IPS-15b (cell line): ENCODE measurements at regions not wholly inside any gene's neighbourhood (a gene's known extent, or its start where the extent isn't known, plus 50 kb on each side); places are given as distances from the start of the nearest gene placed in this dataset.

ENCODE experiments used
- H3K27me3 ChIP-seq: one replicate; pipeline ENCODE4 v1.6.1; 2013; ENCODE audit warnings: low read length; ENCODE audit not compliant: control insufficient read depth, insufficient read depth
- H3K36me3 ChIP-seq: one replicate; pipeline ENCODE4 v1.6.1; 2013; ENCODE audit warnings: low read length; ENCODE audit not compliant: control insufficient read depth, insufficient read depth
- H3K4me1 ChIP-seq: one replicate; pipeline ENCODE4 v1.6.1; 2013; ENCODE audit warnings: mild to moderate bottlenecking, low read length; ENCODE audit not compliant: control insufficient read depth, insufficient read depth
- H3K4me3 ChIP-seq: one replicate; pipeline ENCODE4 v1.5.1; 2013; ENCODE audit warnings: low read depth, low read length
- H3K9ac ChIP-seq: one replicate; pipeline ENCODE4 v1.6.1; 2013; ENCODE audit warnings: low read depth, mild to moderate bottlenecking, low read length
- H3K9me3 ChIP-seq: one replicate; pipeline ENCODE4 v1.6.1; 2013; ENCODE audit warnings: mild to moderate bottlenecking, low read length; ENCODE audit not compliant: control insufficient read depth, insufficient read depth

GRCh38 chr12:115693970-115694369, 583.5 kb downstream of the MED13L start:
- Histone ChIP-seq H3K27me3 (no peaks in the 10 kb centered on the region), H3K36me3 (no peaks in the 10 kb centered on the region)

GRCh38 chr12:115691123-115691522, 586.4 kb downstream of the MED13L start:
- no peaks in the 10 kb centered on the region for H3K27me3 ChIP-seq
- no peaks in the 10 kb centered on the region for H3K9me3 ChIP-seq
- no peak overlapping the region for H3K4me3 ChIP-seq
- H3K4me1 ChIP-seq = no peaks in the 10 kb centered on the region
- H3K36me3 ChIP-seq = no peaks in the 10 kb centered on the region
- H3K9ac ChIP-seq = no peak overlapping the region

More at GRCh38 chr12:115693970-115694369, 583.5 kb downstream of the MED13L start:
- Histone ChIP-seq H3K4me3 (no peak overlapping the region), H3K9ac (no peak overlapping the region), H3K9me3 (no peaks in the 10 kb centered on the region), H3K4me1 (no peaks in the 10 kb centered on the region)

GRCh38 chr12:115687094-115687493, 590.4 kb downstream of the MED13L start:
- H3K36me3 ChIP-seq = no peaks in the 10 kb centered on the region
- no peaks in the 10 kb centered on the region for H3K9me3 ChIP-seq
- H3K4me1 ChIP-seq = no peaks in the 10 kb centered on the region
- H3K4me3 ChIP-seq = no peak overlapping the region
- H3K9ac ChIP-seq = no peak overlapping the region
- no peaks in the 10 kb centered on the region for H3K27me3 ChIP-seq

- H3K27me3 ChIP-seq = no peaks in the 10 kb centered on the region
- H3K4me3 ChIP-seq = no peak overlapping the region
- no peaks in the 10 kb centered on the region for H3K36me3 ChIP-seq
- no peaks in the 10 kb centered on the region for H3K4me1 ChIP-seq
- H3K9ac ChIP-seq = no peak overlapping the region
- no peaks in the 10 kb centered on the region for H3K9me3 ChIP-seq
Measured at GRCh38 chr12:115683240-115683780, 594.2 kb downstream of the MED13L start.

GRCh38 chr12:115680967-115681366, 596.5 kb downstream of the MED13L start:
- Histone ChIP-seq H3K9ac (no peak overlapping the region), H3K9me3 (no peaks in the 10 kb centered on the region), H3K4me1 (no peaks in the 10 kb centered on the region), H3K27me3 (no peaks in the 10 kb centered on the region), H3K4me3 (no peak overlapping the region), H3K36me3 (no peaks in the 10 kb centered on the region)

GRCh38 chr12:115672506-115673080, 604.9 kb downstream of the MED13L start:
- no peaks in the 10 kb centered on the region for H3K4me1 ChIP-seq
- no peaks in the 10 kb centered on the region for H3K27me3 ChIP-seq
- no peak overlapping the region for H3K9ac ChIP-seq
- no peaks in the 10 kb centered on the region for H3K9me3 ChIP-seq
- H3K36me3 ChIP-seq = no peaks in the 10 kb centered on the region
- H3K4me3 ChIP-seq = no peak overlapping the region

- H3K9me3 ChIP-seq = no peaks in the 10 kb centered on the region
- H3K9ac ChIP-seq = no peak overlapping the region
- no peak overlapping the region for H3K4me3 ChIP-seq
- H3K27me3 ChIP-seq = no peaks in the 10 kb centered on the region
- no peaks in the 10 kb centered on the region for H3K36me3 ChIP-seq
- no peaks in the 10 kb centered on the region for H3K4me1 ChIP-seq
Measured at GRCh38 chr12:115672086-115672485, 605.4 kb downstream of the MED13L start.

GRCh38 chr12:115670869-115671268, 606.6 kb downstream of the MED13L start:
- H3K27me3 ChIP-seq = no peaks in the 10 kb centered on the region
- no peaks in the 10 kb centered on the region for H3K9me3 ChIP-seq

GRCh38 chr12:115667116-115667515, 610.4 kb downstream of the MED13L start:
- H3K27me3 ChIP-seq = no peaks in the 10 kb centered on the region
- no peaks in the 10 kb centered on the region for H3K36me3 ChIP-seq
- H3K9me3 ChIP-seq = no peaks in the 10 kb centered on the region
- H3K4me1 ChIP-seq = no peaks in the 10 kb centered on the region
- H3K4me3 ChIP-seq = no peak overlapping the region
- no peak overlapping the region for H3K9ac ChIP-seq

More at GRCh38 chr12:115670869-115671268, 606.6 kb downstream of the MED13L start:
- H3K9ac ChIP-seq = no peak overlapping the region
- H3K36me3 ChIP-seq = no peaks in the 10 kb centered on the region
- no peaks in the 10 kb centered on the region for H3K4me1 ChIP-seq
- no peak overlapping the region for H3K4me3 ChIP-seq

- H3K27me3 ChIP-seq = no peaks in the 10 kb centered on the region
- H3K4me1 ChIP-seq = no peaks in the 10 kb centered on the region
- no peaks in the 10 kb centered on the region for H3K36me3 ChIP-seq
- H3K4me3 ChIP-seq = no peak overlapping the region
- no peaks in the 10 kb centered on the region for H3K9me3 ChIP-seq
- H3K9ac ChIP-seq = no peak overlapping the region
Measured at GRCh38 chr12:115666168-115666567, 611.3 kb downstream of the MED13L start.

- Histone ChIP-seq H3K9me3 (no peaks in the 10 kb centered on the region), H3K27me3 (no peaks in the 10 kb centered on the region), H3K4me3 (no peak overlapping the region), H3K36me3 (no peaks in the 10 kb centered on the region), H3K9ac (no peak overlapping the region), H3K4me1 (no peaks in the 10 kb centered on the region)
Measured at GRCh38 chr12:115661112-115661511, 616.4 kb downstream of the MED13L start.

- H3K36me3 ChIP-seq = no peaks in the 10 kb centered on the region
- no peaks in the 10 kb centered on the region for H3K27me3 ChIP-seq
- H3K9ac ChIP-seq = no peak overlapping the region
- H3K4me3 ChIP-seq = no peak overlapping the region
- no peaks in the 10 kb centered on the region for H3K9me3 ChIP-seq
- no peaks in the 10 kb centered on the region for H3K4me1 ChIP-seq
Measured at GRCh38 chr12:115660211-115660805, 617.2 kb downstream of the MED13L start.
